IMR-90 (cell line): ENCODE measurements at regions not wholly inside any gene's neighbourhood (a gene's known extent, or its start where the extent isn't known, plus 50 kb on each side); places are given as distances from the start of the nearest gene placed in this dataset.
A peak's percentile ranks its signal among the peaks of the same experiment; 100 is the strongest.

Source experiments
- ATAC-seq: fragments of 200-7000 bp; cut with Tn5 transposase; 2 replicates; pipeline ENCODE4 v1.9.1; 2020; ENCODE audit warnings: low read depth, mild to moderate bottlenecking, moderate library complexity
- BruUV-seq: library from RNA; stranded (reverse); fragments of 400-500 nt; replicated peaks from 2 replicates; lab custom pipeline; 2021; lab: Mats Ljungman, UMichigan
- CTCF ChIA-PET: fragments of 300-600 bp; formaldehyde crosslinking; extraction: SDS; loops from one replicate; lab custom pipeline; 2021; ENCODE audit warnings: antibody characterized with exemption; lab: Yijun Ruan, JAX
- POLR2A ChIA-PET: fragments of 300-600 bp; sonication (Branson Sonifier 250); formaldehyde crosslinking; loops from one replicate; lab custom pipeline; 2022; ENCODE audit warnings: antibody characterized with exemption; ENCODE audit not compliant: unreplicated experiment; lab: Charles Lee
- DNase-seq: peaks from one replicate; pipeline ENCODE4 v3.0.0; 2013
- H2AFZ ChIP-seq: replicated peaks from 2 replicates; pipeline ENCODE3; 2013; ENCODE audit warnings: low read length, mild to moderate bottlenecking; ENCODE audit not compliant: poor library complexity
- H2AK5ac ChIP-seq: 2 replicates; pipeline ENCODE4 v1.6.1; 2013; ENCODE audit warnings: low read depth, low read length, inconsistent platforms
- H2AK9ac ChIP-seq: replicated peaks from 2 replicates; pipeline ENCODE3; 2013; ENCODE audit warnings: mild to moderate bottlenecking, low read depth, low read length, moderate library complexity; ENCODE audit not compliant: poor library complexity
- H2BK120ac ChIP-seq: 2 replicates; pipeline ENCODE4 v1.6.1; 2013; ENCODE audit warnings: low read depth, low read length, inconsistent platforms
- H2BK15ac ChIP-seq: 3 replicates; pipeline ENCODE4 v1.6.1; 2013; ENCODE audit warnings: low read depth, low read length, inconsistent platforms
- H2BK20ac ChIP-seq: 2 replicates; pipeline ENCODE4 v1.6.1; 2013; ENCODE audit warnings: low read depth, mild to moderate bottlenecking, inconsistent platforms, low read length, moderate library complexity
- H2BK5ac ChIP-seq: 2 replicates; pipeline ENCODE4 v1.6.1; 2013; ENCODE audit warnings: mild to moderate bottlenecking, low read depth, low read length, inconsistent platforms; ENCODE audit not compliant: poor library complexity, severe bottlenecking
- H3K14ac ChIP-seq: replicated peaks from 2 replicates; pipeline ENCODE4 v1.6.1; 2013; ENCODE audit warnings: low read depth, low read length, inconsistent platforms
- H3K18ac ChIP-seq: 2 replicates; pipeline ENCODE4 v1.6.1; 2013; ENCODE audit warnings: low read depth, low read length, control low read depth
- H3K23ac ChIP-seq: 2 replicates; pipeline ENCODE4 v1.6.1; 2013; ENCODE audit warnings: low read depth, low read length, inconsistent platforms
- H3K27ac ChIP-seq: 2 replicates; pipeline ENCODE4 v1.5.1; 2013; ENCODE audit warnings: mild to moderate bottlenecking, control low read depth, low read length; ENCODE audit not compliant: insufficient read depth
- H3K27me3 ChIP-seq: 2 replicates; pipeline ENCODE4 v1.6.1; 2013; ENCODE audit warnings: low read length; ENCODE audit not compliant: control insufficient read depth, insufficient read depth
- H3K36me3 ChIP-seq: 2 replicates; pipeline ENCODE4 v1.6.1; 2013; ENCODE audit warnings: low read length, mixed read lengths; ENCODE audit not compliant: control insufficient read depth, insufficient read depth
- H3K4ac ChIP-seq: 2 replicates; pipeline ENCODE4 v1.6.1; 2013; ENCODE audit warnings: low read depth, low read length, inconsistent platforms
- H3K4me1 ChIP-seq: 2 replicates; pipeline ENCODE4 v1.6.1; 2013; ENCODE audit warnings: low read length, mixed read lengths; ENCODE audit not compliant: control insufficient read depth, insufficient read depth
- H3K4me2 ChIP-seq: 2 replicates; pipeline ENCODE4 v1.6.1; 2013; ENCODE audit warnings: low read depth, mild to moderate bottlenecking, control low read depth, low read length, moderate library complexity
- H3K4me3 ChIP-seq: 2 replicates; pipeline ENCODE4 v1.5.1; 2013; ENCODE audit warnings: low read depth, mild to moderate bottlenecking, control low read depth, low read length, moderate library complexity; ENCODE audit not compliant: insufficient read depth
- H3K56ac ChIP-seq: 2 replicates; pipeline ENCODE4 v1.6.1; 2013; ENCODE audit warnings: low read length, inconsistent platforms; ENCODE audit not compliant: insufficient read depth; ENCODE audit errors: extremely low read depth
- H3K79me1 ChIP-seq, 2 experiments: 2 replicates each; pipeline ENCODE4 v1.6.1; 2013; ENCODE audit warnings: low read length in 2 of 2, inconsistent platforms in 1 of 2, low read depth in 1 of 2
- H3K9ac ChIP-seq: 2 replicates; pipeline ENCODE4 v1.6.1; 2013; ENCODE audit warnings: low read depth, low read length, control low read depth
- H3K9me1 ChIP-seq: 2 replicates; pipeline ENCODE4 v1.6.1; 2013; ENCODE audit warnings: low read length, inconsistent platforms; ENCODE audit not compliant: insufficient read depth
- H3K9me3 ChIP-seq: 2 replicates; pipeline ENCODE4 v1.6.1; 2013; ENCODE audit warnings: low read length; ENCODE audit not compliant: control insufficient read depth, insufficient read depth
- H4K20me1 ChIP-seq: 2 replicates; pipeline ENCODE4 v1.6.1; 2013; ENCODE audit warnings: low read length, inconsistent platforms; ENCODE audit not compliant: insufficient read depth
- H4K5ac ChIP-seq: 2 replicates; pipeline ENCODE4 v1.6.1; 2013; ENCODE audit warnings: mild to moderate bottlenecking, low read depth, low read length, control low read depth
- H4K8ac ChIP-seq, 2 experiments: 2 replicates each; pipeline ENCODE4 v1.6.1; 2013; ENCODE audit warnings: low read depth in 2 of 2, low read length in 2 of 2, control low read depth in 1 of 2, inconsistent platforms in 1 of 2
- H4K91ac ChIP-seq: 2 replicates; pipeline ENCODE4 v1.6.1; 2013; ENCODE audit warnings: low read depth, low read length, inconsistent platforms; ENCODE audit not compliant: insufficient read depth
- CEBPB ChIP-seq: IDR thresholded peaks from 2 replicates; pipeline ENCODE4 v1.6.1; 2012; ENCODE audit warnings: low read depth, low read length, improper control_type of control experiment
- ELK1 ChIP-seq: fragments of 150-350 bp; IDR thresholded peaks from 2 replicates; pipeline ENCODE4 v1.6.1; 2016; ENCODE audit warnings: low read depth, mild to moderate bottlenecking, low read length, moderate library complexity, borderline replicate concordance
- WGBS, 2 experiments: methylation state at CpG; one replicate each; pipeline versions ENCODE4 v1.1.5 to v1.1.7; 2013; ENCODE audit warnings: missing lambda C conversion rate in 2 of 2; ENCODE audit not compliant: insufficient read length in 1 of 2; ENCODE audit errors: extremely low coverage in 2 of 2; 5-methylcytosine and 5-hydroxymethylcytosine counted together
- dilution Hi-C: fragments of 300-500 bp; cut with HindIII; formaldehyde crosslinking; loops from one replicate; pipeline ENCODE4 v1.14.3; 2018; ENCODE audit warnings: low sequenced_read_pairs; ENCODE audit not compliant: unreplicated experiment
- in situ Hi-C: fragments of 300-500 bp; cut with MboI; formaldehyde crosslinking; loops from 3 replicates; pipeline ENCODE4 v1.14.3; 2019; ENCODE audit warnings: low sequenced_read_pairs, inconsistent platforms, mixed read lengths
- intact Hi-C: fragments of 100-400 bp; cut with micrococcal nuclease; formaldehyde crosslinking; loops from 2 replicates; pipeline ENCODE4 v1.10.0; 2022

- no peak for ATAC-seq
Measured at GRCh38 chr15:23806980-23807379, 119.9 kb upstream of the NDN start.

More at GRCh38 chr15:23806980-23807379, 119.9 kb upstream of the NDN start:
- no peak overlapping the region for H3K4ac ChIP-seq
- no peak overlapping the region for H3K9ac ChIP-seq
- no peak overlapping the region for H4K8ac ChIP-seq
- no peaks in the 10 kb centered on the region for H3K9me1 ChIP-seq
- H3K23ac ChIP-seq = no peak overlapping the region
- no peak overlapping the region for H4K91ac ChIP-seq
- no peak overlapping the region for H3K4me2 ChIP-seq
- BruUV-seq = no TSS peak
- H4K20me1 ChIP-seq = no peaks in the 10 kb centered on the region
- POLR2A ChIA-PET = no interaction called here
- no peak overlapping the region for H3K18ac ChIP-seq
- H3K56ac ChIP-seq = no peak overlapping the region
- TF ChIP-seq CEBPB (peak; percentile 68), ELK1 (no peak)
- CTCF ChIA-PET = no interaction called here
- H2BK5ac ChIP-seq = no peak overlapping the region
- H2BK120ac ChIP-seq = no peak overlapping the region
- no peak overlapping the region for H3K27ac ChIP-seq
- dilution Hi-C loops (no loop called here), in situ Hi-C loops (no loop called here), intact Hi-C loops (no loop called here)
- no peak overlapping the region for H2BK15ac ChIP-seq
- H3K9me3 ChIP-seq = peaks cover 18% of the 10 kb centered on the region
- H2AK9ac ChIP-seq = no peak overlapping the region
- no CpG with 5 or more reads among the region's 3 CpGs for WGBS, 2 experiments
- no peak overlapping the region for H3K14ac ChIP-seq
- no peak overlapping the region for H2BK20ac ChIP-seq
- H2AFZ ChIP-seq = no peak overlapping the region
- no peak overlapping the region for H2AK5ac ChIP-seq
- H3K79me1 ChIP-seq = no peaks in the 10 kb centered on the region
- no peaks in the 10 kb centered on the region for H3K27me3 ChIP-seq
- no peaks in the 10 kb centered on the region for H3K36me3 ChIP-seq
- no peak overlapping the region for H4K5ac ChIP-seq
- no peak overlapping the region for H3K4me3 ChIP-seq
- DNase-seq = no peak
- no peaks in the 10 kb centered on the region for H3K4me1 ChIP-seq
